RKO (cell line): ENCODE measurements at regions not wholly inside any gene's neighbourhood (a gene's known extent, or its start where the extent isn't known, plus 50 kb on each side); places are given as distances from the start of the nearest gene placed in this dataset.

Experiments
- DNase-seq: peaks from one replicate; pipeline ENCODE4 v3.0.0-alpha.2; 2016; ENCODE audit warnings: low spot score

- DNase-seq, result peak; percentile 63
Observed at GRCh38 chr4:176383273-176384077, 63.7 kb downstream of the SPCS3 start.

- DNase-seq, result no peak
Observed at GRCh38 chr4:176385601-176386000, 65.8 kb downstream of the SPCS3 start.

- DNase-seq, result no peak
Observed at GRCh38 chr4:176387571-176387970, 67.8 kb downstream of the SPCS3 start.

GRCh38 chr4:176393306-176394013 is 73.7 kb downstream of the SPCS3 start:
- no peak for DNase-seq

GRCh38 chr4:176400816-176401461 is 81.2 kb downstream of the SPCS3 start:
- peak; percentile 35 for DNase-seq

GRCh38 chr4:176404621-176405020 is 84.9 kb downstream of the SPCS3 start:
- peak; percentile 69 for DNase-seq

- DNase-seq, result no peak
Observed at GRCh38 chr4:176406297-176406696, 86.5 kb downstream of the SPCS3 start.

GRCh38 chr4:176406736-176407135 is 87.0 kb downstream of the SPCS3 start:
- DNase-seq, result no peak

- DNase-seq, result no peak
Observed at GRCh38 chr4:176409627-176410026, 89.9 kb downstream of the SPCS3 start.

GRCh38 chr4:176413171-176413570 is 93.4 kb downstream of the SPCS3 start:
- no peak for DNase-seq

GRCh38 chr4:176422001-176422400 is 102.2 kb downstream of the SPCS3 start:
- DNase-seq, result no peak

- no peak for DNase-seq
Observed at GRCh38 chr4:176422511-176422910, 102.7 kb downstream of the SPCS3 start.

GRCh38 chr4:176425035-176425434 is 105.3 kb downstream of the SPCS3 start:
- DNase-seq, result no peak

- no peak for DNase-seq
Observed at GRCh38 chr4:176432811-176433540, 113.2 kb downstream of the SPCS3 start.

- DNase-seq, result no peak
Observed at GRCh38 chr4:176433983-176434382, 114.2 kb downstream of the SPCS3 start.

- no peak for DNase-seq
Observed at GRCh38 chr4:176435901-176436292, 116.1 kb downstream of the SPCS3 start.

- peak; percentile 58 for DNase-seq
Observed at GRCh38 chr4:176436293-176436973, 116.7 kb downstream of the SPCS3 start.

- DNase-seq, result no peak
Observed at GRCh38 chr4:176437756-176438155, 118.0 kb downstream of the SPCS3 start.

- no peak for DNase-seq
Observed at GRCh38 chr4:176438401-176438800, 118.6 kb downstream of the SPCS3 start.

- DNase-seq, result no peak
Observed at GRCh38 chr4:176439611-176440010, 119.8 kb downstream of the SPCS3 start.

- DNase-seq, result no peak
Observed at GRCh38 chr4:176440698-176441097, 120.9 kb downstream of the SPCS3 start.

- no peak for DNase-seq
Observed at GRCh38 chr4:176441594-176441993, 121.8 kb downstream of the SPCS3 start.
